GM18502 (cell line): ENCODE measurements at regions not wholly inside any gene's neighbourhood (a gene's known extent, or its start where the extent isn't known, plus 50 kb on each side); places are given as distances from the start of the nearest gene placed in this dataset.
A peak's percentile ranks its signal among the peaks of the same experiment; 100 is the strongest.

Source experiments
- ATAC-seq: cut with Tn5 transposase; IDR thresholded peaks from one replicate; pipeline ENCODE4 v1.9.1; 2021; ENCODE audit warnings: mild to moderate bottlenecking; ENCODE audit not compliant: unreplicated experiment, poor library complexity

- ATAC-seq = no peak
Measured at GRCh38 chr2:67649331-67650261, 252.5 kb downstream of the ETAA1 start.

DNA sequence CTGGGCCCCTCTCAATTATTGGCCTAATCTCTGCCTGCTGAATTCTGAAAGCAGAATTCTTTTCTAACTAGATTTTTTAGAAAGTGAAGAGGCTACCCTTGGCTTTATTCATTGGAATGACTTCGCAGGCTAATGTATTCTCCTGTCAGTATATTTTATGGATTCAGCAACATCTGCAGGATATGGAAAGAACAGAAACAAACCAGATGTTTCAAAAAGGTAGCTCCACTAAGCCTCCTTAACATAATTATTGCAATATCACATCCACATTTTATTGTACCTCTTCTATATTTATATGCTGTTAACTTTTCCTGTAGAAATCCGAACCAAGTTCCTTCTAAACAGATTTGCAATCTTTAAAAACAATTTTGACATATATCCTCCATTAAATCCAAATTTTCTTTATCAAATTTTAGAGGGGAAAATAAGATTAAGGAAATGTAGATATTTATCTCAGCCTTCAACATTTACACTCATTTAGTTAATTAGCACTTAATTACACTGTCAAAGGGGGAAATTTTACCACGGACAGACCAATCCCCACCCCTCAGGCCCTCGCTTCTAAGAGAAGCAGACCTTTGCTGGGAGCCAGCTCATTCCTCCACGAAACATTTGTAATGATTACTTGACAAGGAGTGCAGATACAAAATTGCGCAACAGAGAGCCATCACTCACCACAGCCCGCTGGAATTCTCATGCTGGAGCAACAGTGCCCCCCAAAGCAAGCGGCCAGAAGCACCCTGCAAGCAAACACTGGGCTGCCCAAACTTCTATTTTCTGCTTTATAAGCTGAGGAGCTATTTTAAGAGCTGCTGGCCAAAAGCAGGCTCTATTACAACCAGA, 253.4 kb downstream of the ETAA1 start:
- no peak for ATAC-seq

DNA sequence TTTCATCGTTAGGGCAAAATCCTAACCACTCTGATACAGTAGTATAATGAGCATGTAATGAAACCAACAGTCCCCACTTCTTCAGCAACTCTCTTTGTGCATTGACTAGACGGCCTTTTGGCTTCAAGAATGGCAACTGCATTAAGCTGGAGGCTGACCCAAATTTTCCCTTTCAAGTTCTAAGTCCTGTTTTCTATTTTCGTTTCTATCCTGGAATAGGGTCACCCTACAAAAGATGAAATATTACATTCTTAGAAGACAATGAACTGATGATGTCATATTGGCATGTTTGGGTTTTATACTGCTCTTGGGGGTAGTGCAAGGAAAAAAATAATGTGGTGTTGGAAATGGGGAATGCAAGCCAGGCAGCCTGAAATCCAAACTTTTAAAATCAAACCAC, 254.4 kb downstream of the ETAA1 start:
- no peak for ATAC-seq

DNA sequence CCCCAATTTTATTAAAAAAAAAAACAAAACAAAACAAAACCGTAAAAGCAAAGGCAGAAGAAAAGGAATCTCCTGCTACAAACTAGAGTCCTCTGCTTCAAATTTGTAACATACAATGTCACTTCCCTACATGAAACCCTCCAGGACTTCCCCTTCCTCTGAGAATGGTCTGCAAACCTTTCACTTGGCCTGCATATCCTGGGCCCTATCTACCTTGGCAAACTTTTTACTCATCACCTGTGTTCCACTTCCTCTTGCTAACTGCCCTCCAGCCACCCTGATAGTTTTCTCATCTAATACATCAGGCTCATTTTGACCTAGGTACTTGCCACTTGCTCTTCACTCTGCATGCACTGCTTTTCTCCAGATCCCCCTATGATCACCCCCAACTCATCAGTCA, 255.5 kb downstream of the ETAA1 start:
- peak; percentile 71 for ATAC-seq

DNA sequence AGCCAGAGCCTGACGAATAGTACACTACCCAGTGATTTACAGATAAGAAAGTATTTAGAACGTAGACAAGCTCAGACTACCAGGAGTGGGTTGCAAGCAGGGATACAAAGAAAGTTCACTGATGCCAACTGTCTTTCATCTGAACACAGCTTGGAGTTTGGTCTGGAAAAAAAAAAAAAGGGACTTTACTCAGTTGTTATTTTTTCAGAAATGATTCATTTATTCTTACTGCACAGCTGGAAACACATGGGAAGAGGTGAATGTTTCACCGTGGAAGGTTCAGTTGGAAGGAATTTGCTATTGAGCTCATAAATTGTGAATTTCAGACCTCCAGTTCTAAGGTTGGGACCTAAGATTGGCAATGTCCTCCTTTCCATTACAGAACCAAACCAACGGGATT, 259.7 kb downstream of the ETAA1 start:
- ATAC-seq = no peak

GRCh38 chr2:67658820-67659219, 261.7 kb downstream of the ETAA1 start:
- no peak for ATAC-seq

DNA sequence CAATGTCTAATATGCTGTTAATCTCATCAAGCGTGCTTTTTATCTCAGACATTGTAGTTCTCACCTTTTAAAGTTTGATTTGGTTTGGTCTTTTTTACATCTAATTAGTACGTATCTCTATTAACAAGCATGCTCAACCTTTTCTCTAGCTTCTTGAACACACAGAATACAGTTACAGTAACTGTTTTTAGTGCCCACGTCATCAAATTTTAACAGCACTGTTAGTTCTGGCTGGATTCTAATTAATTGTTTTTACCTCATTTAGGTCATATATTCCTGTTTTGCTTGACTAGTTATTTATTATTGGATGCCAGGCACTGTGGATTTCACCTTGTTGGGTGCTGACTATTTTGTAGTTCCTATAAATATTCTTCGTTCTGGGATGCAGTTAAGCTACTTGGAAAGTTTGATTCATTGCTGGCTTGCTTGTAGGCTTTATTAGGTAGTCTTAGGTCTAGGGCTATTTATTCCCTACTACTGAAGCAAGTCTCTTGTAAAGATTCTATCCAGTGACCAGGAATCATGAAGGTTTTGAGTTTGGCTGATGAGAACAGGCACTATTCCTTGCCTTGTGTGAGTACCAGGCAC, 263.0 kb downstream of the ETAA1 start:
- no peak for ATAC-seq

- ATAC-seq = no peak
Measured at GRCh38 chr2:67660871-67661270, 263.7 kb downstream of the ETAA1 start.

DNA sequence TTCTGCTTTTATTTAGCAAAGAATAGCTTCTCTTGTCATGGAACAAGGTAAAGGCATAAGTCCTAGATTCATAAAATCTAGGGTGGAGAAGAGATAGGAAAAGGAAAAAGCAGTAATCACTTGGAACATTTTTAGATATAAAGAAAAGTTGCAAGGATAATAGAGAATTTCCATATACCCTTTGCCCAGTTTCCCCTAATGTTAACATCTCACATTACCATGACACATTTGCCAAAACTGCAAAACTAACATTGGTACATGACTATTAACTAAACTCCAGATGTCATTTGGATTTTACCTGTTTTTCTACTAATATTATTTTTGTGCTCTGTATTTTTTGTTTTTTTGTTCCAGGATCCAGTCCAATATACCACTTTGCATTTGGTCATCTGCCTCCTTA, 265.1 kb downstream of the ETAA1 start:
- ATAC-seq = no peak

DNA sequence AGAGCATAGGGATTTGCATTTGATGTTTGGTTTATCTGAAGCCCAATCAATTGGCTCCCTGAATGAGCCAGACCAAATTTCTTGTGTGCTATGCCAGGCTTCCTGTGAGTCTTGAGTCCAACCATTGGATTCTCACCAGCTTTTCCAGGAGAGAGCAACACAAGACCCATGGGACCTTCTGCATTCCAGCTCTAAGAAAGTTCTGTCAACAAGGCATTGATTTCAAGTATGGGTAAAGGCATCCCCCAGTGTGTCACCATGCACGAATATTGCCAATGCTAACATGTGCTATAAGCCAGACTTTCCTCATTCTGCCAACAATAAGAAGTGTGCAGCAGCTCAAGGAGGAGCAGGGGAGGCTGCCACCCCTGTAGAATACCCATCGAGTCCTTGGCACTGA, 266.6 kb downstream of the ETAA1 start:
- no peak for ATAC-seq

GRCh38 chr2:67666386-67667053, 269.4 kb downstream of the ETAA1 start:
- ATAC-seq = no peak

DNA sequence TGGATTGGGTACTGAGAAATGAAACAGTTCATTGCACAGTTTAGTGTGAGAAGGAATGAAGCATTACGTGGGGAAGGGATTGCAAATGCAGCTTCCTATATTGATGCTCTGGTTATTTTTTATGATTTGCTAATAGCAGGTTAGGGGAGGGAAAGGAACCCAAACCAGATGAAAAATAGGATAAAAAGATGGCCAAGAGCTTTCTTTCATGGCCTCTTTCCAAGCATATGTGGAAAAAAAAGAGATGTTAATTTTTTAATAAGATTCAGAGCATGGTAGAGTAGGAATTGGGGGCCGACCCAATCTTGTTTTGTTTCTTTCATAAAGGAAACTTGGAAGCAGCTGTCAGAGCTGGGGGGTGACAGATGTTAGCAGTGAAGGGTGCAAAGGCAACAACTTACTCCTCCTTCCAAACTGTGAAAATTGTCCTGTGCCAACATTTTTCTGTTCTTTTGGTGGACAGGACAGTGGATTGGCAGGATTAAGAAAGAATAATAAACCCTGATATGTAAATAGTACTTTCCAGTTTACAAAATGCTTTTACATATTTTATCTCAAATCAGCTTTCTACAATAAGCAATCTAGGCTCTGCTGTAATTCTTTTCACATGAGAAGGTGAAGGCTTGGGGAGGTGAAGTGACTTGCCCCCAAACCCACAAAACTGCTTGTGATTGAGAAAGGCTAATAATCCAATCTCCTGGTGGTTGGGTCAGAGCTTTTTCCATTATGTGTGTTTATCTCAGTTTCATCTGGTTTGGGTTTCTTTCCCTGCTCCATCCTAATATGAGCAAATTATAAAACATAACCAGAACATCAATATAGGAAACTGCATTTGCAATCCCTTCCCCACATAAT, 270.1 kb downstream of the ETAA1 start:
- no peak for ATAC-seq

DNA sequence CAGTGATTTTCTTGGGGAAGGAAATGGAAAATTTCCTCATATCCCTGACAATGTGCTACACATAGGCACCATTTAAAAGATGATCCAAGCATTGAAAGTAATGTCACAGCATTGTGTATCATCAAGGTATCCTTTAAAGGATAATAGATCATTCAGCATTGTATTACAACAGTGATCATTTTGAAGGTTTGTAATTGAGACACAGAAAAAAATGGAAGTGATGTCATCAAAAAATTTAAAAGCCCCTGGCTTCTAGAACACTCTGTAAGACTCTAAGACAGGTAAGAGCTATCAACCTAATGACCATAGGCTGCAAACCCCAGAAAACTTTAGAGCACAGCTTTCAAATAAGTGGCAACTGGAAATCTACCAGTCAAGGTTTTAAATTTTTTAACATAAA, 271.4 kb downstream of the ETAA1 start:
- no peak for ATAC-seq

DNA sequence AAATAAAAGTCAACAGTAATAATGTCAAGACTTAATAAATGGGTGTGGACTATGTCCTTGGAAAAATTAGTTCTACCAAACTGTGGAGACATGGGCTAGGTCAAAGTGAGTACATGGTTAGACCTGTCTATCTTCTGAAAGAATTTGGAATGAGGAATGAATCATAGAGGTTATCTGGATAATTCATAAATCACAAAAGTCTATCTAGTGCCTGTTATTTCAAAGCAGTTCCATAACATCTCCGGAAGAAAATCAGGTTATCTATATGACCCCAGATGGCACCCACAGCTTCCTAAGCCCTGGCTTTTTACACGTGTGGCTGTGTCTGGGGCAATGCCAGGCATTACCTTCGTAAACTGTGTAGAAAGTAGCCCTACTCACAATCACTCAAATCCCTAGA, 272.0 kb downstream of the ETAA1 start:
- ATAC-seq = no peak

DNA sequence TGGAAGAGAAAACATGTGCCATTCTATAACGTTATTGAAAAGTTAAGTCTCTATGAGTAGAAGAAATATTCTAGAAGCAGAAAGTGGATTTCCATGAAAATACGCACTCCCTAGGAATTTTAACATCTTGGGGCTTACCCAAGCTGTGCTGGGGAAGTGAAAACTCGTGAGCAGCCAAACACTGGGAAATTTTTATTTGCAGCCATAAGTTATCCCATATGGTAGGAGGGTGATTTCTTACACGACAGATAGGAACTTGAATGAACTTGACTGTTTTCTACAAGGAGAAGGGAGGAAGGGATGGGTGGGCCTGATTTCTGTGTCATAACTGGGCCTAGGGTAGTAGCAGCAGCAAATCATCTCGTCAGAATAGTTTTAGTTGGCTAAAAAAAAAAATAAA, 272.6 kb downstream of the ETAA1 start:
- ATAC-seq = no peak

GRCh38 chr2:67670747-67671183, 273.6 kb downstream of the ETAA1 start:
- ATAC-seq = no peak

DNA sequence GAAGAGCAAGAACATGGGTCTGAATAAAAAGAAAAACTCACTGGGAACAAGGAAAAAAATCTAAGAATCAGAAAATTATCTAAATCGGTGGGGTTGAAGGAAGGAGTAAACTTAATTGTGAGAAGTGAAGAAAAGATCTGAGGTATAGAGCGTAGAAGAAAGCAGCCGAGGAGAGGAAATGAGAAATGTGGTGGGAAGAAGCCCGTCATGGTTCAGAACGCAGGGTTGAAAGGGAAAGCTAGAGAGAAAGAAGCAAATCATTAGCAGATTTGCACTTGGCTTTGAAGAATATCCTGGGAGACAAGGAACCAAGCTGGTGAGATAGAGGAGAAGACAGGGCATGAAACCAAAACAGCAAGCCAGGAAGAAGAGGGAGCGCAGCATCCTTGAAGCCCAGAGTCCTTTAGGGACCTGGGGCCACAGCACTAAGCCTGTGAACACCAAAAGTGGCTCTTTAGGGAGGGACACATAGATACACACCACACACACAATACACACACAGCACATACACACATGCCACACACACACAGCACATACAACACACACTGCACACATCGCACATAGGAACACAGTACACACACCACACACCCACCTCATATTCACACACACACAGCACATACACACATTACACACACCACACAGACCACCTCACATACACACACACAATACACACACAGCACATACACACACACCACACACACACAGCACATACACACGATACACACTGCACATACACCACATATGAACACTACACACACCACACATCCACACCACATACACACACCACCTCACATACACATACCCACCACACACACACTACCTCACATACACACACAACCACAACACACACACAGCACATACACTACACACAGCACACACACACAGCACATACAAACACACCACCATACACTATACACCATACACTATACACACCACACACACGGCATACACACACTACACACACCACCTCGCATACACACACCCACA, 274.6 kb downstream of the ETAA1 start:
- no peak for ATAC-seq

DNA sequence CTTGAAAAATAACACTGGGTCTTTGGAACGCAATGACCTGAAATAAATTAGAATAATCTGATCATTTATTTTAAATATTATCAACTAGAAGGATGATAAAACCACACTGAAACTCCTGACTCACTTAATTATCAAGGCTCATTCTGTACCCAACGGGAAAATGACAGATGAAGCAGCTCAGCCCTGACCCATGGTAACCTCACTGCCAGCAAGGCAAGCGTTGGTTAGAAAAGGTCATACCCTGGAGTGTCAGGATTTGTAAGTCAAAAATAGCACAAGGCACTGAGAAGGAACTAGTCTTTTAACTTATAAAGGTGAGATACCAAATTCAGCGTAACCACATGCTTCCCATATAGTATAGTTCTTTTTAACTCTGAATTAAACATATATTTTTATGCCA, 277.5 kb downstream of the ETAA1 start:
- ATAC-seq = no peak
